ENCODE measurements at regions not wholly inside any gene's neighbourhood (a gene's known extent, or its start where the extent isn't known, plus 50 kb on each side); places are given as distances from the start of the nearest gene placed in this dataset.
"Not testable (repeated sequence)": the region's sequence is repeated elsewhere in the genome, so short reads cannot be mapped to it uniquely, and the experiment has no call there.

DNA sequence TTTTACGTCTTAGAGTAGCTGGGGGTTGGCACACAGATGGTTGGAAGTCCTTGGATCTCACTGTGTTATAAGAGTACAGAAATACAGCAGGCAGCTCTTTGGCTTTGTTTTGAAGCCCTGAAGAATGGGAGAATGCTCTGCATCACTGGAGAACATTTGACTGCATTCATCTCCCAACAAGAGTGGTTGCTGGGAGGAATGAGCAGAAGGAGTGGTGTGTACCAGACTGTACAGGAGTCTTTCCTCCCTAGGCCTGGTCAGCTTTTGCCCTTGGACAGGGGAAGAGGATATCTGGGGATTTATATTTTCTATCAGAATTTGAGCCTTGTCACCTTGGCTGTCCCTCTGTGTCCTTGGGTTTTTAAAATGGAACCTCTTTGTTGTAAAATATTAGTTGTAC is 70.5 kb upstream of the FAM72C start:
- TF ChIP-seq, protein P1, sequence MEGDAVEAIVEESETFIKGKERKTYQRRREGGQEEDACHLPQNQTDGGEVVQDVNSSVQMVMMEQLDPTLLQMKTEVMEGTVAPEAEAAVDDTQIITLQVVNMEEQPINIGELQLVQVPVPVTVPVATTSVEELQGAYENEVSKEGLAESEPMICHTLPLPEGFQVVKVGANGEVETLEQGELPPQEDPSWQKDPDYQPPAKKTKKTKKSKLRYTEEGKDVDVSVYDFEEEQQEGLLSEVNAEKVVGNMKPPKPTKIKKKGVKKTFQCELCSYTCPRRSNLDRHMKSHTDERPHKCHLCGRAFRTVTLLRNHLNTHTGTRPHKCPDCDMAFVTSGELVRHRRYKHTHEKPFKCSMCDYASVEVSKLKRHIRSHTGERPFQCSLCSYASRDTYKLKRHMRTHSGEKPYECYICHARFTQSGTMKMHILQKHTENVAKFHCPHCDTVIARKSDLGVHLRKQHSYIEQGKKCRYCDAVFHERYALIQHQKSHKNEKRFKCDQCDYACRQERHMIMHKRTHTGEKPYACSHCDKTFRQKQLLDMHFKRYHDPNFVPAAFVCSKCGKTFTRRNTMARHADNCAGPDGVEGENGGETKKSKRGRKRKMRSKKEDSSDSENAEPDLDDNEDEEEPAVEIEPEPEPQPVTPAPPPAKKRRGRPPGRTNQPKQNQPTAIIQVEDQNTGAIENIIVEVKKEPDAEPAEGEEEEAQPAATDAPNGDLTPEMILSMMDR (IDR thresholded peaks at IDR 0.05), result not testable (repeated sequence)
- TF ChIP-seq EZH2 (IDR thresholded peaks at IDR 0.05; ENCODE audit: borderline replicate concordance, insufficient read depth, low read depth, low read length, poor library complexity, severe bottlenecking), result not testable (repeated sequence)

Data from B cell (primary cell).